ENCODE measurements at regions not wholly inside any gene's neighbourhood (a gene's known extent, or its start where the extent isn't known, plus 50 kb on each side); places are given as distances from the start of the nearest gene placed in this dataset.
"Not testable (repeated sequence)": the region's sequence is repeated elsewhere in the genome, so short reads cannot be mapped to it uniquely, and the experiment has no call there.

- no peak for DNase-seq
These were observed 128.4 kb upstream of the PHYHIPL start for GRCh38 chr10:59047957-59048618.

- DNase-seq, result not testable (repeated sequence)
These were observed 122.9 kb upstream of the PHYHIPL start for GRCh38 chr10:59053502-59053901.

GRCh38 chr10:59055045-59055444 is 121.4 kb upstream of the PHYHIPL start:
- DNase-seq, result no peak

GRCh38 chr10:59057345-59057744 is 119.1 kb upstream of the PHYHIPL start:
- DNase-seq, result no peak

GRCh38 chr10:59060852-59061251 is 115.6 kb upstream of the PHYHIPL start:
- no peak for DNase-seq

- DNase-seq, result no peak
These were observed 113.0 kb upstream of the PHYHIPL start for GRCh38 chr10:59063491-59063890.

GRCh38 chr10:59064080-59064692 is 112.3 kb upstream of the PHYHIPL start:
- no peak for DNase-seq

- DNase-seq, result no peak
These were observed 111.5 kb upstream of the PHYHIPL start for GRCh38 chr10:59064759-59065539.

- DNase-seq, result no peak
These were observed 107.8 kb upstream of the PHYHIPL start for GRCh38 chr10:59068581-59069191.

GRCh38 chr10:59072038-59072437 is 104.4 kb upstream of the PHYHIPL start:
- no peak for DNase-seq

- no peak for DNase-seq
These were observed 102.9 kb upstream of the PHYHIPL start for GRCh38 chr10:59073456-59074053.

GRCh38 chr10:59075576-59075975 is 100.9 kb upstream of the PHYHIPL start:
- no peak for DNase-seq

- DNase-seq, result no peak
These were observed 98.6 kb upstream of the PHYHIPL start for GRCh38 chr10:59077855-59078254.

GRCh38 chr10:59078978-59079377 is 97.5 kb upstream of the PHYHIPL start:
- DNase-seq, result no peak

GRCh38 chr10:59079386-59080226 is 96.8 kb upstream of the PHYHIPL start:
- no peak for DNase-seq

GRCh38 chr10:59082249-59082648 is 94.2 kb upstream of the PHYHIPL start:
- DNase-seq, result no peak

GRCh38 chr10:59085054-59085453 is 91.4 kb upstream of the PHYHIPL start:
- no peak for DNase-seq

GRCh38 chr10:59085711-59086502 is 90.5 kb upstream of the PHYHIPL start:
- no peak for DNase-seq

- DNase-seq, result no peak
These were observed 89.0 kb upstream of the PHYHIPL start for GRCh38 chr10:59087486-59087885.

GRCh38 chr10:59088912-59089573 is 87.4 kb upstream of the PHYHIPL start:
- DNase-seq, result no peak
